ENCODE measurements at regions not wholly inside any gene's neighbourhood (a gene's known extent, or its start where the extent isn't known, plus 50 kb on each side); places are given as distances from the start of the nearest gene placed in this dataset.

- Histone ChIP-seq H3K9me3 (replicated peaks; ENCODE audit: control insufficient read depth, insufficient read depth, low read length) (no peaks in the 10 kb centered on the region), H3K9ac (ENCODE audit: control insufficient read depth, insufficient read depth, low read length) (no peak overlapping the region), H3K27ac (ENCODE audit: control insufficient read depth, insufficient read depth) (no peak overlapping the region), H3K4me2 (ENCODE audit: control insufficient read depth, insufficient read depth) (no peak overlapping the region), H2AFZ (ENCODE audit: control insufficient read depth, low read depth, low read length) (no peak overlapping the region), H3K79me2 (ENCODE audit: control insufficient read depth, insufficient read depth, low read length) (no peaks in the 10 kb centered on the region), H3K4me1 (ENCODE audit: control insufficient read depth, insufficient read depth, low read length) (no peaks in the 10 kb centered on the region), H3K27me3 (replicated peaks in 1 of 2; ENCODE audit: control insufficient read depth in 2 of 2, insufficient read depth in 2 of 2, low read length in 1 of 2) (no peaks in the 10 kb centered on the region), H4K20me1 (ENCODE audit: control insufficient read depth, insufficient read depth) (no peaks in the 10 kb centered on the region), H3K36me3 (ENCODE audit: control insufficient read depth in 2 of 2, insufficient read depth in 2 of 2, low read length in 1 of 2) (no peaks in the 10 kb centered on the region), H3K4me3 (no peak overlapping the region)
- POLR2A ChIA-PET, result no interaction called here
- RAD21 ChIA-PET (ENCODE audit: unreplicated experiment), result no interaction called here
- 2% methylated on average over 4 of the region's 4 CpGs for WGBS (ENCODE audit: insufficient coverage, insufficient replicate concordance, low lambda C conversion rate, missing lambda C conversion rate)
- in situ Hi-C loops (cut with MboI), result no loop called here
- DNase-seq (ENCODE audit: low read depth, low spot score) (no peak), FAIRE-seq (no peak), ATAC-seq (no peak)
- BruUV-seq (replicated peaks), result no TSS peak
- SMC1A ChIA-PET (ENCODE audit: uncharacterized antibody, unreplicated experiment), result interaction anchor here (0.7 to 2.0 kb wide), 6 partner anchors 10 to 26 kb away, joined by 3 to 7 read pairs (median 3); no protein-coding TSS in a partner anchor
- CTCF ChIA-PET, result no interaction called here
- intact Hi-C loops (cut with micrococcal nuclease; ENCODE audit: unreplicated experiment), result no loop called here
- TF ChIP-seq SREBF1 (IDR thresholded peaks at IDR 0.05; ENCODE audit: low read length) (no peak), RELB (IDR thresholded peaks at IDR 0.05; ENCODE audit: low read depth) (no peak), PAX8 (IDR thresholded peaks at IDR 0.05) (no peak), ZBED1 (IDR thresholded peaks at IDR 0.05; ENCODE audit: borderline replicate concordance) (no peak), SMC3 (IDR thresholded peaks at IDR 0.05; ENCODE audit: borderline replicate concordance, low read length) (no peak), EED (IDR thresholded peaks at IDR 0.05; ENCODE audit: low read depth) (no peak), POLR2AphosphoS2 (IDR thresholded peaks at IDR 0.05; ENCODE audit: low read depth, low read length) (no peak), POLR2A (IDR thresholded peaks at IDR 0.05; ENCODE audit: low read depth, low read length) (no peak), ATF7 (IDR thresholded peaks at IDR 0.05; ENCODE audit: low read depth) (no peak), MXI1 (IDR thresholded peaks at IDR 0.05; ENCODE audit: low read depth, low read length) (no peak), RFX5 (IDR thresholded peaks at IDR 0.05; ENCODE audit: low read depth, low read length) (no peak), LARP7 (IDR thresholded peaks at IDR 0.05) (no peak), FOXM1 (IDR thresholded peaks at IDR 0.05; ENCODE audit: low read depth, low read length) (no peak), SKIL (IDR thresholded peaks at IDR 0.05; ENCODE audit: low read depth, poor library complexity, severe bottlenecking) (no peak), JUNB (IDR thresholded peaks at IDR 0.05) (no peak)
- TF ChIP-seq, protein P1, sequence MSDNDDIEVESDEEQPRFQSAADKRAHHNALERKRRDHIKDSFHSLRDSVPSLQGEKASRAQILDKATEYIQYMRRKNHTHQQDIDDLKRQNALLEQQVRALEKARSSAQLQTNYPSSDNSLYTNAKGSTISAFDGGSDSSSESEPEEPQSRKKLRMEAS (IDR thresholded peaks at IDR 0.05; ENCODE audit: low read depth, low read length), result no peak
- TF ChIP-seq, protein P2, sequence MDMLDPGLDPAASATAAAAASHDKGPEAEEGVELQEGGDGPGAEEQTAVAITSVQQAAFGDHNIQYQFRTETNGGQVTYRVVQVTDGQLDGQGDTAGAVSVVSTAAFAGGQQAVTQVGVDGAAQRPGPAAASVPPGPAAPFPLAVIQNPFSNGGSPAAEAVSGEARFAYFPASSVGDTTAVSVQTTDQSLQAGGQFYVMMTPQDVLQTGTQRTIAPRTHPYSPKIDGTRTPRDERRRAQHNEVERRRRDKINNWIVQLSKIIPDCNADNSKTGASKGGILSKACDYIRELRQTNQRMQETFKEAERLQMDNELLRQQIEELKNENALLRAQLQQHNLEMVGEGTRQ (IDR thresholded peaks at IDR 0.05; ENCODE audit: borderline replicate concordance, low read depth, low read length), result no peak
- TF ChIP-seq, protein P3, sequence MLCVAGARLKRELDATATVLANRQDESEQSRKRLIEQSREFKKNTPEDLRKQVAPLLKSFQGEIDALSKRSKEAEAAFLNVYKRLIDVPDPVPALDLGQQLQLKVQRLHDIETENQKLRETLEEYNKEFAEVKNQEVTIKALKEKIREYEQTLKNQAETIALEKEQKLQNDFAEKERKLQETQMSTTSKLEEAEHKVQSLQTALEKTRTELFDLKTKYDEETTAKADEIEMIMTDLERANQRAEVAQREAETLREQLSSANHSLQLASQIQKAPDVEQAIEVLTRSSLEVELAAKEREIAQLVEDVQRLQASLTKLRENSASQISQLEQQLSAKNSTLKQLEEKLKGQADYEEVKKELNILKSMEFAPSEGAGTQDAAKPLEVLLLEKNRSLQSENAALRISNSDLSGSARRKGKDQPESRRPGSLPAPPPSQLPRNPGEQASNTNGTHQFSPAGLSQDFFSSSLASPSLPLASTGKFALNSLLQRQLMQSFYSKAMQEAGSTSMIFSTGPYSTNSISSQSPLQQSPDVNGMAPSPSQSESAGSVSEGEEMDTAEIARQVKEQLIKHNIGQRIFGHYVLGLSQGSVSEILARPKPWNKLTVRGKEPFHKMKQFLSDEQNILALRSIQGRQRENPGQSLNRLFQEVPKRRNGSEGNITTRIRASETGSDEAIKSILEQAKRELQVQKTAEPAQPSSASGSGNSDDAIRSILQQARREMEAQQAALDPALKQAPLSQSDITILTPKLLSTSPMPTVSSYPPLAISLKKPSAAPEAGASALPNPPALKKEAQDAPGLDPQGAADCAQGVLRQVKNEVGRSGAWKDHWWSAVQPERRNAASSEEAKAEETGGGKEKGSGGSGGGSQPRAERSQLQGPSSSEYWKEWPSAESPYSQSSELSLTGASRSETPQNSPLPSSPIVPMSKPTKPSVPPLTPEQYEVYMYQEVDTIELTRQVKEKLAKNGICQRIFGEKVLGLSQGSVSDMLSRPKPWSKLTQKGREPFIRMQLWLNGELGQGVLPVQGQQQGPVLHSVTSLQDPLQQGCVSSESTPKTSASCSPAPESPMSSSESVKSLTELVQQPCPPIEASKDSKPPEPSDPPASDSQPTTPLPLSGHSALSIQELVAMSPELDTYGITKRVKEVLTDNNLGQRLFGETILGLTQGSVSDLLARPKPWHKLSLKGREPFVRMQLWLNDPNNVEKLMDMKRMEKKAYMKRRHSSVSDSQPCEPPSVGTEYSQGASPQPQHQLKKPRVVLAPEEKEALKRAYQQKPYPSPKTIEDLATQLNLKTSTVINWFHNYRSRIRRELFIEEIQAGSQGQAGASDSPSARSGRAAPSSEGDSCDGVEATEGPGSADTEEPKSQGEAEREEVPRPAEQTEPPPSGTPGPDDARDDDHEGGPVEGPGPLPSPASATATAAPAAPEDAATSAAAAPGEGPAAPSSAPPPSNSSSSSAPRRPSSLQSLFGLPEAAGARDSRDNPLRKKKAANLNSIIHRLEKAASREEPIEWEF (IDR thresholded peaks at IDR 0.05; ENCODE audit: insufficient replicate concordance, low read depth, low read length), result no peak
Observed at GRCh38 chr9:111272581-111272980, 57.4 kb downstream of the OR2K2 start.

Measured in GM12878 (cell line).